ENCODE measurements at regions not wholly inside any gene's neighbourhood (a gene's known extent, or its start where the extent isn't known, plus 50 kb on each side); places are given as distances from the start of the nearest gene placed in this dataset.

DNA sequence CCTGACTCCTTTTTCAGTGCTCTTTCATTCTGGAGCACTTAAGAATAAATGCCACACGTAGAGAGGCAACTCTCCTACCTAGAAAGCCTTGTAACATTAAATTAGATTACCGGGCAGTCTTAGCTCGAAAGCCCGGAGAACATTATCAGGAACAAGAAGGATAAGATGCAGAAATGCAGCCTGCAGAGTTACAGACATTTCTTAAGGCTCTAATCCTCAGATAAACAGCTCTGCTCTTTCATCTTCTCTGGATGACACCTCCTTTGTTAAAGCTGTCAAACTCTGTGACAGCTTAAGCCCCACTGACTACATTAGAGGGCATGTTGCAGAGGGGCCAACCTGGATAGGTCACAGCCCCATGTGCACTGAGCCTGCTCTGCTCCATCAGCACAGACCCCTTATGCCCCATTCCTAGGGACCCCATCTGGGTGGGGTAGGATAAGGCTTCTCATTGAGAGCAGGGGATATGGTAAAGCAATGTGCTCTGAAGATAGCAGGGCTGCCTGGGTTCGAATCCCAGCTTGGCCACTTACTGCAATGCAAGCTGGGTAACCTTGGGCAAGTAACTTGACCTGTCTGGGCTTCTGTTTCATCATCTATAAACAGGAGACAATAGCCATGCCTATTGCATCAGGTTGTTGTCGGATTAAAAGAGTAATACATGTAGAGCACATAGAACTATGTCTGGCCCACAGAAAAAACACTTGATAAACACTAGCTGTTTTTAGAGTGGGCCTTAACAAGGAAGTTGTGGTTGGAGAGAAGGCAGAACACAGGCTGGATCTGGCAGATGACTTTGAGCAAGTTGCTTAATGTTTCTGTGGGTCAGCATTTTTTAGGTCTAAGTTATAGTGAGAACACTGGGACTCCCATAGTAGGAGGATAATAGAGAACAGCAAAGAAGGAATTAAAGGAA, 111.4 kb downstream of the THNSL2 start:
- DNase-seq = no peak

DNA sequence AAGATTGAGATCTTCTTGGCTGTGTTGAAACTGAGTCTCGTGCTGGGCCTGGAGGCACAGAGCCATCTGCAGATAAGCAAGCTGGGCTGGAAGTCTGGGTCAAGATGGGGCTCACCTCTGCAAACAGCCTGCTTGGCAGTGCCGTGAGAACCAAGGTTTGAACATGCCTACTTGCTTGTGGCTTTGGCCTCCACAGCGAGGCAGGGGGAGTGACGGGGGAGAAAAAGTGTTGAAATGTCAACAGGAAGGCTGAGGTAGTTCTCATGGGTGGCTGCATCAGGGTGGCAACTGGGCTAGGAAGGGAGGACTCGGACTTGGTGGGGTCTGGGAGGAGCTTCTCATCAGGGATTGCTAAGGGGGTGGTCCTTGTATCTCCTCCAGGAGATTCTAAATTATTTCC, 99.7 kb downstream of the THNSL2 start:
- no peak for DNase-seq

DNA sequence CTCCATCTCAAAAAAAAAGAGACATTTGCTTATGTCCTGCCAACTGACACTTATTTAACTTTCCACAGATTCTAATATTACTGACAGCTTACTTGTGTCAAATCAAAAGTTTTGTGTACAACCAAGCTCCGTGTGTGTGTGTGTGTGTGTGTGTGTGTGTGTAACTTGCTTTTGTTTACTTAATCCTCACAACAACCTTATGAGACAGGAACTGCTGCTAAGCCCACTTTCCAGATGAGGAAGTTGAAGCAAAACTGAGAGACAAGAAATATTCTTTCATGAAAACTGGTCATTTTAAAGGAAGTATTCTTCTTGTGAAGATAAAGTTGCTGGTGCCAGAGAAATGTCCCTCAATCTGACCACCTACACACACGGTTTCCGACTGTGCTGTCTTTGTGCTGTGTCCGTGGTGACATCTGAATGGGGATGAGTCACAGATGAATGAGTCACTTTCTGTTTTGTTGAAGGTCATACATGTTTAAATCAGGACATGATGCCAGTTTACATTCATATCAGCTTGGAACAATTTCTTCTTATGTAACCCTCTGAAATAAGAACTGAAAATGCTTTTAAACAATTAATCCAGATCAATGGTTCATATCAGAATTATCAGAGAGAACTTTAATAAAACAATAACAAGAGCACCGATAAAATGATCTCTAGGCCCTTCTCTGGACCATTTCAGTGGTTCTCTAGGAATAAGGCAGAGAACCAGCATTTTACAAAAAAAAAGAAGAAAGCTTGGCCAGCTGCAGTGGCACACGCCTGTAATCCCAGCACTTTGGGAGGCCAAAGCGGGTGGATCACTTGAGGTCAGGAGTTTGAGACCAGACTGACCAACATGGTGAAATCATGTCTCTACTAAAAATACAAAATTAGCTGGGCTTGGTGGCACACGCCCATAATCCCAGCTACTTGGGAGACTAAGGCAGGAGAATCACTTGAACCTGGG, 95.5 kb downstream of the THNSL2 start:
- DNase-seq = no peak

DNA sequence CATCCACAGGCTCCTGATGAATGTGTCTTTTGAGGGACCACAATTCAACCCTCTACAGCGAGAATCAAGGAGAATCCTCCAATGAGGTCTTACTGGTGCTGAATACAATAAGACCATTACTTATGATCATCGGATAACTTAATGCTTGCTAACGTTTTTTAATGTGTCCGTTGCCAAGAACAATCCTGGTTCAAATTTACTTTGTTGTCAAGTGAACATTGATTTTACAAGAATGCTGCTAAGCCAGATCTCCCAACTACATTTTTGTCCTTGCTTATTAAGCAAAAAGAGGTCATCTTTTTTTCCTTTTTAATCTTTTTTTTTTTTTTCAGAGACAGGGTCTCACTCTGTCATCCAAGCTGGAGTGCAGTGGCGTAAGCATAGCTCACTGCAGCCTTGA, 93.7 kb downstream of the THNSL2 start:
- no peak for DNase-seq

DNA sequence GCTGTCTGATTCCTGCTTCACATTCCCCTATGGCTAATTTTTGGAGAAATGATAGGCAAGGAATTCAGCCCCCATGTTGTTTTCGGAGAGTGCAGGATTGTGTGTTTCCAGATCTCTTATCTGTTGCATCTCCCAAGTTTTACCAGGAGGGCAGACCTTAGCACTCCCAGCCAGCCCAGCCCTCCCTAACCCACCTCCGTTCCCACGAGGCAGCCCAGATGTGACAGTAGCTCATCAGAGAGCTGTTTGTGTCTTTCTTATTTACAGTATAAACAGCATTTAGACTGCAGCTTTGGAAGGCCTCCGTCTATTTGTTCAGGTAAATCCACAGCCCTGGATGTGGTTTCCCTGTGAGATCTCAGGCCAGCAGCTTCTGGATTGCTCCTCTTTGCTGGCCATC, 91.6 kb downstream of the THNSL2 start:
- DNase-seq = peak; percentile 36

DNA sequence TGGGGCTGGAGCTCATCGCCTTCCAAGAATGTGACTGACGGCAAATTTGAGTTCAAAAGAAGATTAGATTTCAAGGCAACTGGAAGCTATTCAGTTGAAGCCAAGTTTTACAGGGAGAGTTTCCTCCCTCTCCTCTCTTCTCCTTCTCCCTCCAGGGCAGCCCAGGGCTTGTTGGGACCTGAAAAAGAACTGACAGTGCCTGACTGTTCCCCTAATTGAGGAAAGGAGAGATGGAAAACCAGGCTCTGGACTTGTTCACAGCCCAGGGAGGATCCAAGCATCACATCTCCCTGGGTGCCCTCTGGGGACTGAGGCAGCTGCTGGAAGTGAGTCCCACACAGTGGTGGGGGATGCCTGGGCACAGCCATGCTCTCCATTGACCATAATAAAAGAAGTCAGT, 88.1 kb downstream of the THNSL2 start:
- no peak for DNase-seq

DNA sequence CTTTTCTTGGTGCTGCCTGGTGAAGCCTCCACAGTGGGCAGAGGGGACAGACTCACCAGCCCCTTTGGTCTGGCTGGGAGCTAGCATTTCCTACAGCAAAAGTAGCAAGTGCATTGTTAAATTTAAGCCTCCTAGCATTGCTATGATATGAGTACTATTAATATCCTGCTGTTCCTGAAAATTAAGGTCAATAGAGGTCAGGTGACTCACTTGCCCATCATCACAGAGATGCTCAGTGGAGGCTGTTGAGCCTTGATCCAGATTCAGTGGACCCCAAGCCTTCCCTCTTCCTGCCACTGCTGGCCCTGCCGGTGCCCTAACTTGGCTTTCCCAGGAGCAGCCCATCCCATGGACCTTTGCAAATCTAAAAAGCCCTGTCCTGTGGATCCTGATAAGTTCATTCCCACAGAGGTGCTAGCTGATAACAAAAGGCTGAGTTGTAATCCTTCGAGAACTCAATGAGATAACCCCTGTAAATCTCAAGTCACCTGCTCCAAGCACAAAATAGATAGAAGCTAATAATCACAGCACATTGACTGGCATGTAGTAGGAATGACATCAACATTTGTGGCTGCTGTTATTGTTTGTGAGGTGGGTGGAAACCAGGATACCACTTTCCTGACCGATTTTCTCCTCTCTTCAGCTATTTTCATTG, 84.4 kb downstream of the THNSL2 start:
- no peak for DNase-seq

DNA sequence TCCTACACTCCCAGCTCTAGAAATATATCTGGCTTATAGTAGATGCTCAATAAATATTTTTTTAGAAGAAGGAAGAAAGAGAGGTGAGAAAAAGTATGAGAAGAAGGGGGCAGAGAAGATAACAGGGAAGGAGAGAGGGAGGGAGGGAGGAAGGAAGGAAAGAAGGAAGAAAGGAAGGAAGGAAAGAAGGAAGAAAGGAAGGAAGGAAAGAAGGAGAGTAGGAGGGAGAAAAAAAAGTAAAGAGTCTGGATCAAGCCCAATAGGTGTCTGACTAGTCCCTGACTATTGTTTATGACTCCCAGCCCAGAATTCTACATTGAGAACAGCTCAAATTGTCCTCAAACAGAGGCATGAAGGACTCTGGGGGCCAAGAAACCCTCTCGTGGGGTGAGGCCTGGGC, 83.9 kb downstream of the THNSL2 start:
- no peak for DNase-seq

DNA sequence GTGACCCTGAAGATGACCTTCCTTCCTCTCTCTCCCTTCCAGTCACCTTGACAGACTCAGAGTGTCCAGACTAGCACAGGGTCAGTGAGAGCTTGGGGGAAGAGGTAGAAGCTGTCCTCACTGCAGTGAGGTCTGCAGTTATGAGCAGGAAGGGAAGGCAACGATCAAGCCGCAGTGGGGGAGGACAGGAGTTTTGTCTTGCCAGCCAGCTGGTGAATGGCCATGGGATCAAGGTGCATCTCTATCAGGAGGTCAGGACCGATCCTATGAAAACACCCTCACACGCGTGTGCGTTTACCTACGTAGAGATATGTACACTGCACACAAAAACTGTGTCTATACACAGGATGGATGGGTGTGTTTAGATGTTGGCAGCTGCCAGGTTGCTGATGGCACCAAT, 83.2 kb downstream of the THNSL2 start:
- DNase-seq = no peak

DNA sequence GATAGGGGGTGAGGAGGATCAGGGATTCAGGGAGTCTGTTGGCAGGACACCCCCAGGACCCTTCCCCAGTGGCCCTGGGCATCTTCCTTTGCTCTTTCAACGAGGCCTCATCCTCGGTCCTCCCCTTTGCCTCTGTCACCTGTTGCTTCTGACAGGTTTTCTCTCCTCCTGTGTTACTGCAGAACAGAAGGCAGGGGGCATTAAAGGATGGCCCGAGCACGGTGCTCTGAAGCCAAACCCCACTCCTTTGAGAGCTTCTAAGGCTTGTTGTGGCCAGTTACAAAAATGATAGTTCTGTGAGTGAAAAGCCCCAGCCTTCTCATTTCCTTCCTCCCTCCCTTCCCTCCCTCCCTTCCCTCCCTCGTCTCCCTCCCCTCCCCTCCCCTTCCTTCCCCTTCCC, 82.5 kb downstream of the THNSL2 start:
- DNase-seq = no peak

DNA sequence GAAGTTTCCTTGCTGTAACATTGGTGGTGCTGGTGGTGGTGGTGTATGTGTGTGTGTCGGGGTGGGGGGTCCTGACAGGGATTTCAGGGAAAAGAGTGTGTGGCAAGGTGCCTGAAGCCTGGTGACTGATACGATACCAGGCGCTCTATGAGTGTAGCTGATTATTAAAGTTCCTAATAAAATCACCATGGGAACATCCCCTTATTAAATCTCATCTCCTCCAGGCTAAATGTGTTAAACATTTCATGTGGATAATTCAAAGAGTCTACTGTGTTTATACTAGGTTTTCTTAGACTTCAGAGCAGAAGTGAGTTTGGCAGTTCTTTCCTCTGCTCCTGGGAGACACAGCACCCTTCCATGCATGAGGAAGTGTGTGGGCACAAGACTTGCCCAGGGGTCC, 82.0 kb downstream of the THNSL2 start:
- no peak for DNase-seq

DNA sequence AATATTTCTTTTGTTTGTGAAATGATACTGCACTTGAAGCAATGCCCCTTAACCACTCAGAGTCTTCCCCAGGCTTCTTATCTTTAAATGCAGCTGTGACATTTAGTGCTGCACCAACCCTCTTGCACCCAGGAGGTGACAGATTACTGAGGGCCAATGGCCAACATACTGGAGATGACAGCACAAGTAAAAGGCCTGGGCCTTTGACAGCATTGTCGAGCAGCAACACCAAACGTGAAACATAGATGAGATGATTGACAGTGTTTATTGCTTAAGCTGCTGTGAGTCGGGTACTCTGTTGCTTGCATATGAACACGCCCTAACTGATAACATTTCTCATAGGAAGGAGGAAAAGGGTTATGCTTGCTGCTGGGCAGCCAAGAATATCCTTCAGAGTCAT, 80.3 kb downstream of the THNSL2 start:
- no peak for DNase-seq

DNA sequence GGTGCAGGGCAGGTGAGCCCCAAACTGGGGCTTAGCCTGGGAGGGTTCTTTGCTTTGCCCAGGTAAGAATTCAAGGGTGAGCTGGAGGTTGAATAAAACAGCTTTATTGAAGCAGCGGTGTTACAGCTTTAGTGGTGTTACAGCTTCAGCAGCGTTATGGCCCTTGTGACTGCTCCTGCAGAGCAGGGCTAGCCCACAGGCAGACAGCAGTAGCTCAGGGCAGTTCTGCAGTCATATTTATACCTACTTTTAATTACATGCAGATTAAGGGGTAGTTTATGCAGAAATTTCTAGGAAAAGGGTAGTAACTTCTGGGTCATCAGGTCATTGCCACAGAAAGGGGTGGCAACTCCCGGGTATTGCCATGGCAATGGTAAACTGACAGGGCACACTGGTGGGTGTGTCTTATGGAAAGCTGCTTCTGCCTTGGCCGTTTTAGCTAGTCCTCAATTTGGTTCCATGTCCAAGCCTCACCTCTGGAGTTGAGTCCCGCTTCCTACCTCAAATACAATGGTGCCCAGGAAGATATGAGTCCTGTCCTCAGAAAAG, 78.2 kb downstream of the THNSL2 start:
- DNase-seq = no peak

DNA sequence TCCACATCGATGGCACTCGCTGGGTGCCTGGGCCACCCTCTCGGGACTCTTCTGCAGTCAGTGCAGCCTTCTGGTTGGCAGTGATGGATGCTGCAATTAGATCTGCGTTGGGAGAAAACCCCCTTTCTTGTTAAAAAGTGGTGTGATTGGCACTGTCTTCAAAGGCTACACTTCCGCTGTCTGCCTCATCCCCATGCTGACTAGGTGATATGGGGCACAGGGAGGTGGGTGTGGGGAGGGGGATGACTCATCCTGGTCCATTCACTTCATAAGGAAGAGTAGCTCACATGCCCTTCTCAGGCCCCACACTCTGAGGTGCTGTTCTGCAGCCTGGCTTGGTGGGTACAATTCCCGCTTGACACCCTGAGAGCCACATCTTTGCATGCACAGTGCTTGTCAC, 77.4 kb downstream of the THNSL2 start:
- no peak for DNase-seq

DNA sequence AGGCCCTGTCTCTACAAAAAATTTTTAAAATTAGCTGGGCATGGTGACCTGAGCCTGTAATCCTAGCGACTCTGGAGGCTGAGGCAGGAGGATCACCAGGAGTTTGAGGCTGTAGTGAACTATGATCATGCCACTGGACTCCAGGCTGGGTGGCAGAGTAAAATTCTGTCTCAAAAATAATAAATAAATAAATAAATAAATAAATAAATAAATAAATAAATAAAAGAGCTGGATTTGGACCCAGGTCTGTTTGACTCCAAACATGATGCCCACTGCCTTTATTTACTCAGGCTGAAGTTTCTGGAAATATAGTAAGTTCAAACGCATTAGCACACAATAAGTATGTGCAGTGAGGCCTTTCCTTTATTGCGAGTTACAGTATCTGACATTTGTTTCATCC, 75.0 kb downstream of the THNSL2 start:
- no peak for DNase-seq

DNA sequence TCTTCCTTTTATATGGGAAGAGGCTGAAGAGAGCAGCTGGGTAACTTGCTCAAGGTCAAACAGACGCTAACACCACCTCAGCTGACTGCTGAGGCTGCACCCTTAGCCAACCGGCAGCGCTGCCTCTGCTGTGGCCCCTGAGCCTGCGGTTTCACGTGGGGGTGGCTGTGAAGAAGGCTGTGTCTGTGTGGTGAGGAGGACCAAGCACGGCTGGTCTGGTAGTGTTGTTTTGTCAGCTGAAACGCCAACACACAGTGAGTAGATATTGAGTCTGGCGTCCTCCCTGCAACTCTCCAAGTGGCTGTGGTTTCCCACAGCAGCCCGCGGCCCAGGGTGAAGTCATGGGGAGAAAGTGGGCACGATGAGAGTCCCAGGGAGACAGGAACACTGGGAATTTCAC, 69.6 kb downstream of the THNSL2 start:
- DNase-seq = no peak

DNA sequence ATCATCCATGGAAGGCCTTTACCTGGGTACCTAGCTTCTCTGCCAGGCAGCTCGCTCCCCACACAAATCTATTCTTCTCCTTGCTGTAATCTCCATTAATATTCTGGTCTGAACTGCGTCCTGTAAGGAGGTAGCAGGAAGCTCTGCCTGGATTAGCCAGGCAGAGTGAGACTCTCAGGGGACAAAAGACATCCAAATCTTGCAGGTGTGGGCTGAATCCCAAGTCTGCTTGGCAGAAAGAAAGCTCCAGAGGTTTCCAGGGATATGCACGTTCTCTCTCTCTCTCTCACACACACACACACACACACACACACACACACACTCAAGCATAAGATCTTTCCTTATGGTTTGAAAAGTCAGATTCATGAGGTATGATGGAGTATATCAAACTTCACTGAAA, 66.5 kb downstream of the THNSL2 start:
- no peak for DNase-seq

All from COR-L47 (cell line).